OCI-LY7 (cell line): ENCODE measurements at regions not wholly inside any gene's neighbourhood (a gene's known extent, or its start where the extent isn't known, plus 50 kb on each side); places are given as distances from the start of the nearest gene placed in this dataset.

Experiments
- EZH2phosphoT487 ChIP-seq: fragments of 200-600 bp; sonication (generic); IDR thresholded peaks from 2 replicates; pipeline ENCODE4 v1.6.1; 2018; ENCODE audit warnings: low read depth, borderline replicate concordance, mild to moderate bottlenecking, mixed run types, antibody characterized with exemption, low read length, moderate library complexity, mixed read lengths
- TF ChIP-seq, protein P1 (sequence below): fragments of 200-600 bp; sonication (generic); conservative IDR thresholded peaks from 2 replicates; pipeline ENCODE4 v1.5.1; 2014; ENCODE audit warnings: mild to moderate bottlenecking, antibody characterized with exemption, low read length, moderate library complexity, mixed read lengths

DNA sequence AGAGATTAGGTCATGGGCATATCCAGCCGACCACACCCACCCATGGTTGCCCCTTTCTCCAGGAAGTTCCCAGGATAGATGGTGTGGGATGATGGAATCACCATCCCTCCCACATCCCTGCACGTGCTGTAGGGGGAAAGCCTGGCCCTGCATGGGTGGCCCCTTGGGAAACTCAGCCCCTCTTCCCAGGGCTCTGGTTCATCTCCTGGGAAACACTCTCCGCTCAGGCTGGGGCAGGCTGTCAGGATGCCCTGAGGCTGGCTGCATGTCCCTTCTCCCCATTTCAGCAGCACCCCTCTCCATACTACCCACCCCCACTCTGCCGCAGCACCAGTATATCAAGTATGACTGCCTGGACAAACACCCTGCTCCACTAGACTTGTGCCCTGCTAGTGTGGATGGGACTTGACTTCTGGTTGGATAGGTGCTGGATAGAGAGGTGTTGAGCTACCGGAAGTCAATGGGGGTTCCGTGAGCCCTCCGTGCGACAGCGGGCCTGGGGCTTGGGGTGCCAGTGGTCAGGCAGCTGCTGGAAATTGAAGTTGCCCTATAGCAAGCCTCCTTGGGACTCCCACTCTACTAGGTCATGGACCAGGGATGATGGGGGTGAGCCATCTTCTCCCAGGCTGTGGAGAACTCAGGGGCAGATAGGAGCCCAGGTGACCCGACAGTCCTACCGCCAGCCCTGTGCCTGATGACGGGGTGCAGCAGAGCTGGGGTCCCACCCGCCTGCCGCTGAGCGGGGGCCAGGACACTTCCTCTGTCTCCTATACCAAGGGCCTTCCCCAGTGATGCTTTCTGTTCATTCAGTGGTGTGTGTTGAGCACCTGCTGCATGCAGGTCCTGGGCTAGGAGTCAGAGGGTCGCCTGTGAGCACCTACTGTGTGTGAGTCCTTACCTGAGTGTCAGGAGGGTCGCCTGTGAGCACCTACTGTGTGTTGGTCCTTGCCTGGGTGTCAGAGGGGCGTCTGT is 69.4 kb upstream of the COL5A1 start:
- TF ChIP-seq, protein P1, sequence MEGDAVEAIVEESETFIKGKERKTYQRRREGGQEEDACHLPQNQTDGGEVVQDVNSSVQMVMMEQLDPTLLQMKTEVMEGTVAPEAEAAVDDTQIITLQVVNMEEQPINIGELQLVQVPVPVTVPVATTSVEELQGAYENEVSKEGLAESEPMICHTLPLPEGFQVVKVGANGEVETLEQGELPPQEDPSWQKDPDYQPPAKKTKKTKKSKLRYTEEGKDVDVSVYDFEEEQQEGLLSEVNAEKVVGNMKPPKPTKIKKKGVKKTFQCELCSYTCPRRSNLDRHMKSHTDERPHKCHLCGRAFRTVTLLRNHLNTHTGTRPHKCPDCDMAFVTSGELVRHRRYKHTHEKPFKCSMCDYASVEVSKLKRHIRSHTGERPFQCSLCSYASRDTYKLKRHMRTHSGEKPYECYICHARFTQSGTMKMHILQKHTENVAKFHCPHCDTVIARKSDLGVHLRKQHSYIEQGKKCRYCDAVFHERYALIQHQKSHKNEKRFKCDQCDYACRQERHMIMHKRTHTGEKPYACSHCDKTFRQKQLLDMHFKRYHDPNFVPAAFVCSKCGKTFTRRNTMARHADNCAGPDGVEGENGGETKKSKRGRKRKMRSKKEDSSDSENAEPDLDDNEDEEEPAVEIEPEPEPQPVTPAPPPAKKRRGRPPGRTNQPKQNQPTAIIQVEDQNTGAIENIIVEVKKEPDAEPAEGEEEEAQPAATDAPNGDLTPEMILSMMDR, result no peak
- TF ChIP-seq EZH2phosphoT487, result no peak
